ENCODE measurements at regions not wholly inside any gene's neighbourhood (a gene's known extent, or its start where the extent isn't known, plus 50 kb on each side); places are given as distances from the start of the nearest gene placed in this dataset.

- DNase-seq (ENCODE audit: low read depth in 1 of 2, low spot score in 2 of 2), result no peak
- Histone ChIP-seq H3K4me3 (no peak overlapping the region), H3K9me3 (replicated peaks) (no peaks in the 10 kb centered on the region), H3K27ac (no peak overlapping the region), H3K4me1 (replicated peaks) (no peaks in the 10 kb centered on the region), H3K36me3 (no peaks in the 10 kb centered on the region), H3K27me3 (replicated peaks) (no peaks in the 10 kb centered on the region)
These were observed 148.0 kb upstream of the PLN start for GRCh38 chr6:118400098-118400497.

GRCh38 chr6:118400582-118400981 is 147.5 kb upstream of the PLN start:
- H3K9me3 ChIP-seq (replicated peaks), result no peaks in the 10 kb centered on the region

GRCh38 chr6:118401325-118401975 is 146.6 kb upstream of the PLN start:
- Histone ChIP-seq H3K36me3 (no peaks in the 10 kb centered on the region), H3K9me3 (replicated peaks) (no peaks in the 10 kb centered on the region), H3K4me3 (no peak overlapping the region), H3K27me3 (replicated peaks) (no peaks in the 10 kb centered on the region), H3K27ac (no peak overlapping the region), H3K4me1 (replicated peaks) (no peaks in the 10 kb centered on the region)
- DNase-seq (ENCODE audit: low read depth in 1 of 2, low spot score in 2 of 2), result no peak

More at GRCh38 chr6:118400582-118400981, 147.5 kb upstream of the PLN start:
- Histone ChIP-seq H3K27ac (no peak overlapping the region), H3K27me3 (replicated peaks) (no peaks in the 10 kb centered on the region), H3K4me1 (replicated peaks) (no peaks in the 10 kb centered on the region), H3K4me3 (no peak overlapping the region), H3K36me3 (no peaks in the 10 kb centered on the region)
- DNase-seq (ENCODE audit: low read depth in 1 of 2, low spot score in 2 of 2), result no peak

GRCh38 chr6:118403036-118403435 is 145.1 kb upstream of the PLN start:
- Histone ChIP-seq H3K36me3 (no peaks in the 10 kb centered on the region), H3K4me3 (no peak overlapping the region), H3K27ac (no peak overlapping the region), H3K27me3 (replicated peaks) (no peaks in the 10 kb centered on the region), H3K9me3 (replicated peaks) (no peaks in the 10 kb centered on the region), H3K4me1 (replicated peaks) (no peaks in the 10 kb centered on the region)
- DNase-seq (ENCODE audit: low read depth in 1 of 2, low spot score in 2 of 2), result no peak

GRCh38 chr6:118408863-118409262 is 139.2 kb upstream of the PLN start:
- H3K36me3 ChIP-seq, result no peaks in the 10 kb centered on the region
- H3K27me3 ChIP-seq (replicated peaks), result no peaks in the 10 kb centered on the region
- no peaks in the 10 kb centered on the region for H3K4me1 ChIP-seq (replicated peaks)
- H3K4me3 ChIP-seq, result no peak overlapping the region
- no peaks in the 10 kb centered on the region for H3K9me3 ChIP-seq (replicated peaks)
- no peak for DNase-seq (ENCODE audit: low read depth in 1 of 2, low spot score in 2 of 2)
- H3K27ac ChIP-seq, result no peak overlapping the region

- H3K9me3 ChIP-seq (replicated peaks), result no peaks in the 10 kb centered on the region
- no peaks in the 10 kb centered on the region for H3K36me3 ChIP-seq
- DNase-seq (ENCODE audit: low read depth in 1 of 2, low spot score in 2 of 2), result no peak
- no peak overlapping the region for H3K4me3 ChIP-seq
- no peak overlapping the region for H3K27ac ChIP-seq
- H3K4me1 ChIP-seq (replicated peaks), result no peaks in the 10 kb centered on the region
- H3K27me3 ChIP-seq (replicated peaks), result no peaks in the 10 kb centered on the region
These were observed 138.1 kb upstream of the PLN start for GRCh38 chr6:118410001-118410400.
